Gastroesophageal sphincter (tissue), 3 donors: ENCODE measurements at regions not wholly inside any gene's neighbourhood (a gene's known extent, or its start where the extent isn't known, plus 50 kb on each side); places are given as distances from the start of the nearest gene placed in this dataset.

Source experiments
- EP300 ChIP-seq: sonication (generic); formaldehyde crosslinking; IDR thresholded peaks from one replicate; pipeline ENCODE4 v1.6.1; 2017; ENCODE audit warnings: antibody characterized with exemption, mild to moderate bottlenecking
- POLR2A ChIP-seq, 2 donors: fragments of 450-650 bp; IDR thresholded peaks; one replicate each; pipeline ENCODE4 v1.6.1; 2017; ENCODE audit warnings: antibody characterized with exemption in 2 of 2, mild to moderate bottlenecking in 2 of 2, moderate library complexity in 1 of 2
- POLR2AphosphoS5 ChIP-seq: sonication (generic); formaldehyde crosslinking; IDR thresholded peaks from one replicate; pipeline ENCODE4 v1.6.1; 2017; ENCODE audit warnings: antibody characterized with exemption
- TF ChIP-seq, protein P1 (sequence below), 4 experiments: fragments of 200-600 bp in 2 of 4; fragments of 450-650 bp in 2 of 4; sonication (generic) in 1 of 4; IDR thresholded peaks; one replicate each; pipeline ENCODE4 v1.5.1; 2017 to 2019; ENCODE audit warnings: antibody characterized with exemption in 4 of 4, mild to moderate bottlenecking in 2 of 4, moderate library complexity in 2 of 4

GRCh38 chr1:55388960-55389359 is 173.8 kb upstream of the USP24 start:
- TF ChIP-seq, protein P1, sequence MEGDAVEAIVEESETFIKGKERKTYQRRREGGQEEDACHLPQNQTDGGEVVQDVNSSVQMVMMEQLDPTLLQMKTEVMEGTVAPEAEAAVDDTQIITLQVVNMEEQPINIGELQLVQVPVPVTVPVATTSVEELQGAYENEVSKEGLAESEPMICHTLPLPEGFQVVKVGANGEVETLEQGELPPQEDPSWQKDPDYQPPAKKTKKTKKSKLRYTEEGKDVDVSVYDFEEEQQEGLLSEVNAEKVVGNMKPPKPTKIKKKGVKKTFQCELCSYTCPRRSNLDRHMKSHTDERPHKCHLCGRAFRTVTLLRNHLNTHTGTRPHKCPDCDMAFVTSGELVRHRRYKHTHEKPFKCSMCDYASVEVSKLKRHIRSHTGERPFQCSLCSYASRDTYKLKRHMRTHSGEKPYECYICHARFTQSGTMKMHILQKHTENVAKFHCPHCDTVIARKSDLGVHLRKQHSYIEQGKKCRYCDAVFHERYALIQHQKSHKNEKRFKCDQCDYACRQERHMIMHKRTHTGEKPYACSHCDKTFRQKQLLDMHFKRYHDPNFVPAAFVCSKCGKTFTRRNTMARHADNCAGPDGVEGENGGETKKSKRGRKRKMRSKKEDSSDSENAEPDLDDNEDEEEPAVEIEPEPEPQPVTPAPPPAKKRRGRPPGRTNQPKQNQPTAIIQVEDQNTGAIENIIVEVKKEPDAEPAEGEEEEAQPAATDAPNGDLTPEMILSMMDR (IDR thresholded peaks at IDR 0.05) = no peak
- TF ChIP-seq POLR2AphosphoS5 (no peak), POLR2A (IDR thresholded peaks at IDR 0.05) (no peak), EP300 (no peak)
